NCI-H2227 treated with DMSO at 0.1 percent for 48 hours (cell line): ENCODE measurements at regions not wholly inside any gene's neighbourhood (a gene's known extent, or its start where the extent isn't known, plus 50 kb on each side); places are given as distances from the start of the nearest gene placed in this dataset.

ENCODE experiments used
- DNase-seq: peaks from one replicate; lab custom pipeline; 2025; lab: John Stamatoyannopoulos, UW

DNA sequence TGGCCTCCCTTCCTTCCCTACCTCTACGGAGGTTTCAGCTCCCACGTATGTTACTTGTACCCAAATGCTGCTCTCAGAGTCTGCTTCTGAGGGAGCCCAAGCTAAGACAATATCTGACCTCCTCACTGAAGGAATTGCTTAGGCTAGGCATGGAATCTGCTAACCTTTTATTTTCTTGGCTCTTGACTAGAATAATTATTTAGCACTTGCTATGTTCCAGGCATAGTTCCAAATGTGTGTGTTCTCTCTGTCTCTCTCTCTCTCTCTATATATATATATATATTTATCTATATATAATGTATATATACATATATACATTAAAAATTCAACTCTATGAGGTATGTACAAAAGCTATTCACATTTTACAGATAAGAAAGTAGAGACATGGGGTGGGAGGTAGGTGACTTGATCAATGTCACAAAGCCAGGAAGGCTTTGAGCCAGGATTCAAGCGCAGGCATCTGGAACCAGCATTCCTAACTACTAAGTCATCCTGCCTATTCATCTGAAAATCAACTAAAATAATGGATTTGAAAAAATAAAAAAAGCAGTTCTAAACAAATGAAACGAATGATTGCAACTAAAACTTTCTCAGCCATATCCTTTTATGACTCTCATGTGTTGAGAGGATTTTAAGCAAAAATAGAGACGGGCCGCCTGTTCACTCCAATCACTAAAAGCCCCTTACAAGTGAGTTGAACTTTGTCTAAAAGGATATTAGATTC is 189.7 kb upstream of the JAG1 start:
- no peak for DNase-seq

DNA sequence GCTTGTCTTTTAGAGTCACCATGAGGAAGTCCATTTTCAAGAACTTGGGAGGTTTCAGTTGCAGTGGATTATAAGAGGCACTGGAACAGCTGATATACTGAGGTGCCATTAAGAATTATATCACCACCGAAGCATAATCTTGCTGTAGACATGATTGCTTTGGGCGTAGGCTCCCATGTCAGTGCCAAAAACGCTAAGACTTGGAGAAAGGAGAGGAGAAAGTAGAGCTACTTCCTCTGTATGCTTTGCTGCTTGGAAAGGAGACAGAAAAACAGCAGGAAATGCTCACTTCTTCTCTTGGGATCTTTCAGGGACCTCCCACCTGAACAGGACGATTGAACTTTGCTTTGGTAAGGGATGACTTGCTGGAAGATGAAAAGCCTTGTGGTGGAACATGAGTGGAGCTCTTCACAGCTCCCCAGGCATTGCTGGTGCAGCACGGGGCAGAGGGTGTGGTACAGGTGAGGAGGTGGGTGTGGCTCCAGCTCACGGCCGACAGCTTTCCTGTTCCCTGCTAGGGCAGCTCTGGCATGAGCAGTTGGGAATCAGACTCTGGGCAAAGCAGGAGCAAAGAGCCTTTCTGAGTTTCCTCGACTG is 190.4 kb upstream of the JAG1 start:
- no peak for DNase-seq

DNA sequence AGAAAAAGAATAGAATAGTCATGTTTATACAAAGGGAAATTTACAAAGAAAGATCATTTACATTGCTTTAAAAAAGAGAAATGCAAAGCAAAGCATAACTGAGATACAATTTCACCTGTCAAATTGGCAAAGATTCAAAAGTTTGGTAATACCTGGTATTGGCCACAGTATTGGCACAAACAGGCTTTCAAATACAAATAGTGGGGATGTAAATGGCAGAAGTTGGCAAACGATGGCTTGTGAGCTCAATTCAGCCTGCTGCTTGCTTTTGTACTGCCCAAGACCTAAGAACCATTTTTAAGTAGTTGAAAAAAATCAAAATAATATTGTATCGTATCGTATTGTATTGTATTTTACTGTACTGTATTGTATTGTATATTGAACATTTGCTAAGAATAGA is 194.5 kb upstream of the JAG1 start:
- no peak for DNase-seq

DNA sequence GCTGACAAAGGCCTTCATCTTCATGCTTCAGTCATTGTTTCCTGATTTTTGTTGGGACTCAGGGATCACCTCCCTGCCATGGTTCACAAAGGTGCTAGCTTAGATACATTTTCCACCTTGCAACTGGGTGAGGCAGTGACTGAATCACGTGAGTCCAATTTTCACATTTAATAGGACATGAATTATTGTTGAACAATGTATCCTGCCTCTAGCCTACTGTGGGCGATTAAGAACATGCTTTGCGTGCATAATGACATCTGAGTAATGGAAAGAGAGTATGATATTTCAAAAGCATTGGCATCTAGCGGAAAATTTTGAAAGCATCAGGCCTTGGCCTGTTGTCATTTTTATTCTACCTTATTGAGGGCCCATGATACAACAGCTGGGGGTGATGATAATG is 199.2 kb upstream of the JAG1 start:
- no peak for DNase-seq

DNA sequence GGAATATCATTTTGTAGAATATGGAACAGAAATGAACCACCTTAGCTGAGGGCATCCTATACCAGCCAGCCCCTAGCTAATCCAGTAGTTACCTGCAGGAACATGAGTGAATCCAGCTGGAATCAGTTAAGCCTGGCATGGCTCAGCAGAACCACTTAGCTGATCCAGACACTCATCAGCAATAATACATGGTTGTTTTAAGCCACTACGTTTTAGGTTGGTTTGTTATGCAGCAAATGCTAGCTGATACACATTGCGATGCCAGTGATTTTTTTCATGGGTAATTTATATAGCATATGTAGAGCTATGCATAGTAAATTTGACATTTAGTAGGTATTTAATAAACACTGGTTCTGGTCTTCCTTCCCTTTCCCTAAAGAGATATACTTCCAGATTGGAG is 201.9 kb upstream of the JAG1 start:
- no peak for DNase-seq

DNA sequence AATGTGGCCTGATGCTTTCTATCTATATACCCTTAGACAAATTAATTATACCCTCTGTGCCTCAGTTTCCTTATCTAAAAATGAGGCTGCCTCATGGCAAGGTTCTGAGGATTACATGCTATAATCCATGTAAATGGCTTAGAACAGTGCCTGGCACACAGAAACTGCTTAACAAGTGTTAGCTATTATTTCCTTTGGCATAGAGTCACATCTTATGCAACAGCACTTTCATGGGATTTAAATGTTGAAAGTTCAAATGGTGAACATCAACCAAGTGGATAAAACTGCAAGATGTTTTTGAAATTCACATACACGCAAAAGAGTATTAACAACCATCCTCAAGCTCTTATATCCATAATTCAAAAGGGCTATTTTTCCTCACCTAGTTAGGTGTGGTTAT is 202.8 kb upstream of the JAG1 start:
- DNase-seq: no peak

DNA sequence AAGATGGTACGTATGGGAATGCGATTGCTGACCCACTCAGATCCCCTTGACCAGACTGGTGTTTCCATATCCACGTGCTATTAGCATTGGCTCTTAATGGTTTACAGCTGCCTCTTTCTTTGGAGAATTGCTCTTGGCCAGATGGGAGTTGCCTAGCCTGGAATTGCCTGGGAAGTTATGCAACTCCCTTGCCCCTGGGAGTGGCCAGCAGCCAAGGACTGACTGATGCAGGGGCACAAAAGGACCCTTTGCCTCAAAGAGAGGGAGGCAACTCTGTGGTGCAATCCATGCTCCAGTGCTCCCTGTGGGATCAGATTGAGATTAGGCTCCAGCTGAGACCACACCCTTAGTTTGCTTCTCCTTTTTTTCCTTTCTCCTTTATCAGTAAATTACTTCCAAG is 203.5 kb upstream of the JAG1 start:
- DNase-seq: no peak

DNA sequence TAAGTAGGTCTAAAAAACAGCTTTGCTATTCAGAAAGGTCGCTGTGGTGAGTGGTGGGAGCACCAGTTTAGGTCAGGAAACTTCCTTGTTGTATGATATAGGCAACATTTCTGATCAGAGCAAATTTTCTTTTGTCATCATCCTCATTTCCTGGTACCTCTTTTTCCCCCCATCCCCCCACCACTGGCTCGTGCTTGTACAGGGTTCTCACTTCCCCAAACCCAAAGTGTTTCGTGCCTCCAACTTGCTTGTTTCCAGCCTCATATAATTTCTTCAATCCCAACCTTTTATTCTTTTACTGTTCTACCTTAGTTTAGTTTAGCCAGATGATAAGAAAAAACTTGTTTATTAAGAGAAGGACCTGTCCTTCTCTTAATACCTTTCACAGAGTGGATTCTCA is 209.4 kb upstream of the JAG1 start:
- DNase-seq: no peak

DNA sequence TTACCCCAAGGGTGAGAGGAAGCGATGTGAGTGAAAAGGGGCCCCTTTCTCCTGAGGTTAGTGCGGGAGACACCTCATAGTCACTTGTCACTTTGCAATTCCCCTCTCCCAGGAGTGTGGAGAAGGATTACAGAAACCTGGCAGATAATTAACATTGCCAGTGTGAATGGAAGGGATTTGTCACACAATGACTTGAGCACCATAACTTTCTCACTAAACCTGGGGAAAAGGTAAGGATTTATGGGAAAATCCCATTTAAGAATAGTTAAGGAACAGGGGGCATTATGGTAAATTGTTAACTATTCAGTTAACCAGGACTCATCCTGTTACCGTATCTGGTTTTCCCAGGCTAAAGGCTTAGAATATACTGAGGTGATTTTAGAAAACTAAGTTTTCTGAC is 219.5 kb upstream of the JAG1 start:
- DNase-seq: no peak

DNA sequence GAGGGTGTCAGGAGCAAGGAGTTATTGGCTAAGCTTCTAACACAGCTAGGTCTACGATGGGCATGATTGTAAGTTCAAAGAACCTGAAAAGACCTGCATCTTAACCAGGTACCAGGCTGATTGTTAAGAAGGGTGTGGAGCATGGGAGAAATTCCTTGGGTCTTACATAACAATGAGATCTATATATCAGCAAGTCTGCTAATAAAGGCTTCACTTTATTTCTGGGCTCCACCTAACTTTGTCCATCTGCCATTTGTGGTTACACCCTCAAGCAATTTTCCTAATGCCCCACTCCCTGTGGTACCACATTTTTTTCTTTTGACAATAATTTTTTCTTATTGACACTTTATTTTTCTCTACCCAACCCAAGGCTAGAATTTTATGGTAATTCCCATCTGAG is 223.5 kb upstream of the JAG1 start:
- DNase-seq: no peak

DNA sequence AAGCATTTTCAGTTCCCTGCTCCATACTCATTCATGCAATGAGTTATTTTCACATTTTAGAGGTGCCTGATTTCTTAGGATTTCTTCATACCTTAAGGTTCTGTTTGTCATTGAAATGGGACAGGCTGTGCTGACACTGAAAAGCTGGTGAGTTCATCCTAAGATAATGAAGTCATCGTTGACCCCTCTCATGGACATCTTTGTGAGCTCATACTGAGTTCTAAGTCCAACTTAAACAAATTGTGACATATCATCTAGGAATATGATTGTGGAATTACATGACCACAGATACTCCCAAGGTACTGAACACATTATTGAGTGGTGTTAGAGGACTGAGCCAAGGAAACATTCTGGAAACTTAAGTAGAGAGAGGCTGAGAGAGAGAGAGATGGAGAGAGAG is 224.8 kb upstream of the JAG1 start:
- no peak for DNase-seq

DNA sequence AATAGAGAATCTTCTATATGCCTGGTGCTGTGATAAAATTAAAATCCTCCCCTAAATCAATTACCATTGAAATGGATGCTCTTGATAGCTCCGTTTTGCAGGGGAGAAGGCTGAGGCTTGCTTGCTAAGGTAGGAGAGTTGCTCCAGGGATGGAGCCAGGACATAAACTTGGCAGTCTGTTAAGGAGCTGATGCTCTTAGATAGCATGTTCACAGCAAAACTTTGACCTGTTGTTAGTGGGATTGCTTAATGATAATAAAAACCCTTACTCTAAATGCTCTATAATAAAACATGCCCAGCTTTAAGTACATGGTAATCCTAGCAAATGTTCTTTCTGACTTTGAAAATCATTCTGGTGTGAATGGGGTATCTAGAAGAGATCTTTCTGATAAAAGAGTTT is 228.4 kb upstream of the JAG1 start:
- no peak for DNase-seq

DNA sequence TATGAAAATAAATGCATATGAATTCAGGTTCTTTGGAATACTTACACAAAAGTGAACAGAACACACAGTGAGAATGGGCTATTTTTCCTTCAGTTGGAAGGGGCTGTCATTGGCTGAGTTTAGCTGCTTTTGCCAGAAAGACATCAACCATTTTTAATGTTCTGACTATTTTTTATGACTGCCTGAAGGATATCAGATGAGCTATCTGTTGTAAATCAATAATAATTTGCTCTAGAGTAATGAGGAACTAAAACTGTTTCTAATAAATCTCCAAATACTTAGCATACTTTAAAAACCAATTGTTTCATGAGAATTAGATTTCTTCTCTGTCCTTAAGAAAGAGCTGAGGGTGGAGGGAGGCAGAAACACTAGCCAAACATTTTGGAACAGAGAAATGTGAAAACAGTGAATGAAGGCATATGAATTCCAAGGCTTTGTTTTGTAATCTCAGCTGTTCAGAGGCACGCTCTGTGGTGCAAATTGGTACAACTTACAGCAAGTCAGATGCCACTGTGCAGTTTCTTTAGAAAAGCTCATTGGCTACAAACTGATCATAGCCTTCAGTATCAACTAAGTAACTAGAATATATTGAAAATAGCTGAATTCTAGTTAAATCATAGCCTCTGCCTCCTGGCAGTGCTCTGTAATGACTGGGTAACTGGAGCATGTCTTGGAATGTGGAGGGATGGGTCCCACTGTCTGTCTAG is 228.9 kb upstream of the JAG1 start:
- no peak for DNase-seq

DNA sequence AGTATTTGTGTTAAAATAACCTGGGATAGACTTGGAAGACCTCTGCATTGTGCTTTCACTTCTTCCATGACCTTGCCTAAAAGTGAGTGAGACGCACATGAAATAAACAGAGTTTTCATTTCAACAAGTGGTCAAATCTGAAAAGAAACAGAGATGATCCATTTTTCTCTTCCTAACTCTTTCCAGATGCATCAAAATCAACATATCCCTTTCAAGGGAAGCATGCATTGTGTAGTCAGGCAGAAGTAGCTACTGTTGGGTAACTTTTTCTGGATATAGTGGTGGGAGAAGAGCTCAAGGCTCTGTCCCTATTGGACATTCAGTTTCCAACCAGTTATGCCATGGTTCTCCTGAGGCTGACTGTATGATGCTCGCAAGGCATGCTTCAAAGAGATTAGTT is 233.0 kb upstream of the JAG1 start:
- no peak for DNase-seq

DNA sequence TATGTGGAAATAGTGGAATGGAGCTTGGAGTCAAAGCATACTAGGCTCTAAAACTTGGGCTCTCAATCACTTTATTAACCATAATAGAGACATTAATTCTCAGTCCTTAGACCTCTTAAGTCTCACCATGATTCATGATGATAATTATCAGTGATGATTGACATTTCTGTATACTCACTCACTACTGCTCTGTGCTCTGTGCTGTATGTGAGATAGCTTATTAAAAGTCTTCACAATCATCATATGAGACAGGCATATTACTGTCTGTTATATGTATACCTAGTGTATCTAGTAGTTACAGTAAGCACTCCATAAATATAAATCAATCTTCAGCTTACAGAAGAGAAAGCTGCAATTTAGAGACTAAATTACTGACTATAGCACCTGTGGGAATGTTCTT is 236.0 kb upstream of the JAG1 start:
- peak; percentile 2 for DNase-seq

DNA sequence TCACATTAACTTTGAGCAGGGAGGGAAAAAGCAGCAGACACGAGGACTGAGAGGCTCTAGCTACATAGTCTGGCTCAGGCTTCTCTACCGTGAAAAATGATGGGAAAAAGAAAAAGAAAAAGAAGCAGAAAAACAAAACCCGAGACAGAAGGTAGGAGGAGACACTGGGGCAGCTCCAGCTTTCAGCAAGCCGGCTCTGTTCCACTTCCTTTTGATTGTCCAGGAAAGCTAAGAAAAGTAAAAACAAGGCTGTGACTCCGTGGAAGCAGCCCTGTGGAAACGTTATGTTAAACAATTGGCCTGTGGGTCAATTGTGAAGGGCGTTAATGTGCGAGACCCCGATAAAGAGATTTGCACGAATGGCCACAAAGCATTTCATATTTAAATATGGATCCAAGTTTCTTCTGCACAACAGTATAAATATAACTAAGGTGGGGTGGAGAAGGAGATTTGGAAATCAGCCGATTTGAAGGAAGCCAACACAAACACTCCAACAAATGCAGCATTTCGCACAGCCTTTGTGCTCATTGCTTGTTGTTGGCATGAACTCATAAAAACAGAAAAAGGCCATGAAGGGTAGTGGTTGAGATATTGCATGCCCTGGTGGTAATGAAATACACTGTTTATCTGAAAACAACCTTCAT is 236.9 kb upstream of the JAG1 start:
- DNase-seq: no peak

DNA sequence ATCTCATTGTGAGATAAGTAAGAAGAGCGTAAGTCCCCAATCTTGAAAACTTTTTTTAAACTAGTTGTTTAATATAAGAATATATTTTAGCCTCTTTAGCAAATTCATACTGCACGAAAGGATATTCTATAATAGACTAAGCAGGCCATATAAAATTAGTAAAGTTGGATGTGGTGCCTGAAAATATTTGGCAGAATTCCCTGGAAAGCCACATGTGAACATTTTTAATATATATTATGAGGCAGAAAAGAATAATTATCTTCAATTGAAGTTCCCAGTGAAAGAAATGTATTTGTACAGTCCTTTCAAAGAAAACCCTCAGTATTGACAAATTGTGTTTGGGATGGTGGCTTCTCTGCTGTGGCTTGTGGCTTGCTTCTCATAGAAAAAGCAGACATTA is 237.5 kb upstream of the JAG1 start:
- DNase-seq: no peak

DNA sequence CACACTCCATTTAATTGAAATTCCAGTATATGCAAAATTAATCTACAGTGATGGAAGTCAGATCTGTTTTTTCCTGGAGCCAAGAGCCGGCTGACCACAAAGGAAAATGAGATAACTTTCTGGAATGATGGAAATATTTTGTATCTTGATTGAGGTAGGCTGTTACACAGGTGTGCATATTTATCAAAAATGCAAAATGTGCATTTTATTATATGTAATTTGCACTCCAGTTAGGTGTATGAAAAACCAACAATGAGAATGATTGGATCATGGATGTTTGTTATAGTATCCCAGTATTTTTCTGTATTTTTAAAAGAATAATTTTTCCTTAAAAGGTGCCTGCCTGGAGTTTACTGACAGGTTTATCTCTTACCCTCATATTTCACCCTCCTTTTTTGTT is 242.0 kb upstream of the JAG1 start:
- no peak for DNase-seq

DNA sequence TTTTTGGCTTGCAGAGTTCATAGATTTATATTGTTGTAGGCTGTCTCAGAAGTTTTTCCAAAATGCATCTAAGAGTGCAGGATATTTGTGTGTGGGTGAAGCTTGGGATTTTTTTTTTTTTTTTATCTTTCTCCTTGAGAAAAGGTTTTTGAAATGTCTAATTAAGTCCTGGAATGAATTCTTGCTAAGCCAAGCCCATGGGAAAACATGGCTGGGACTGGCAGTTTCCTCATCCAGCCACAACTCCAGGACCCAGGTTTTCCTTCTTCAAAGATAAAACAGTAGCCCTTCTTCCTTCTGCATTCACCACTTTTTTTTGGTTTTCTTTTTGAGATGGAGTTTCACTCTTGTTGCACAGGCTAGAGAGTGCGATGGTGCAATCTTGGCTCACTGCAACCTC is 242.5 kb upstream of the JAG1 start:
- no peak for DNase-seq

DNA sequence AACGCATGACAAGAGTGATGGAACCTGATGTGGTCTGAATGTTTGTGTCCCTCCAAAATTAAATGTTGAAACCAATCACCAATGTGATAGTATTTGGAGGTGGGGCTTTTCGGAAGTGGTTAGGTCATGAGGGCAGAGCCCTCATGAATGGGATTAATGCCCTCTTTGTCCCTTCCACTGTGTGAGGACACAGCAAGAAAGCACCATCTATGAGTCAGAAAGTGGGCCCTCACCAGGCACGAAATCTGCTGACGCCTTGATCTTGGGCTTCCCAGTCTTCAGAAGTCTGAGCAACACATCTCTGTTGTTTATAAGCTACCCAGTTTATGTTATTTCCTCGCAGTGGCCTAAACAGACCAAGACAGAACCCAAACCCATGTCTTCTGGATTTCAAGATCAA is 244.0 kb upstream of the JAG1 start:
- DNase-seq: no peak

DNA sequence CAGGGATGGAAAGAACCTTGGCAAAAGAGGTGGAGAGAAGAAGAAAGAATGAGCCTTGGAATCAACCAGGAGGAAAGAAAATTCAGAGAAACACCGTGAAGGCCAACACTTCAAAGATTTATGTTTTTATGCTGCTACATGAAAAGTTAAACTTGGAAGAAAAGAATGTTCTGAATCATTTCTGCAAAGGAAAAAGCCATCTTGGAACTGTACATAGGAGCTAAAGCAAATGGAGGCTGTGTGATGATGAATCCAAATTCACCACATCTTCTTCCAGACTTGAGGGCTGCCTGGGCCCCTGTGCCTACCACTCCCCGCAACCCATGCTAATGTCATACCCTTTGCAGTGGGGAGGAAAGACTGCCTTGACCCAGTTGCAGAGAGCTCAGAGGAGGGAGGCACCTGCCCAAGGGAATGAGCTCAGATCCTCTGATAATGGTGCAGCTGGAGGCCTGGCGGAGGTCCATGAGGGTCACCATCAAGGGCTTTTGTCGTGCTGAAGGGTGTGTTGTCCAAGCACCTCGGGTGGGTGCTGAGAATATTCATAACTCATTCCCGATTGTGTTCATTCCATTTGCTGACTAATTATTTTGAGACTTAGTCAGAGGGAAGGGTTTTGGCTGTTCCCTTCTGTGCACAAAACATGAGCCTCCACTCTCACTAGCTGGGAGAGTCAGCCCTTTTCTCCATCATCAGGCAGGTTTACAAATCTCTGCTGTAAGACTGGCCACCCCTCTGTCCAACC is 245.8 kb upstream of the JAG1 start:
- DNase-seq: no peak

DNA sequence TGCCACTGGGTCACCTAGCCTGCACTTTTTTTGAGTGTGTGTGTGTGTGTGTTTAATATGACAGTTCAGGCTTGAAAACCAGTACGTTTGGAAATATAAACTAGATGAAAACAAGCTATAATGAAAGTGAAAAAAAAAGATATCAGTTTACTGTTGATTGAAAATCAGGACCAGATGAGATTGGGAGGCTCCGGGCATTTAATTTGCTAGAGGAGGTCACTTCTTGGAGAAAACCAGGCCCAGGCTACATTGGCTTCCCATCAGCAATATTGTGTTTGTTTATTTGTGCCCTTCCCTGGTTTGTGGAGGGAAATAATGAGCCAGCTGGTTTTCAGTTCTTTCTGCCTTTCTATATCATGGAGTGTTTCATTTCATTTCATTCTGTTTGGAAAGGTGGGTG is 246.6 kb upstream of the JAG1 start:
- no peak for DNase-seq
